T-helper 1 cell treated with Interleukin-12 subunit alpha and Interleukin-12 subunit beta and Interleukin-4 antibody, amounts not matched to agents 30 ng/mL and 1 ng/mL, for 36 hours (primary cell): ENCODE measurements at regions not wholly inside any gene's neighbourhood (a gene's known extent, or its start where the extent isn't known, plus 50 kb on each side); places are given as distances from the start of the nearest gene placed in this dataset.

ENCODE experiments used
- intact Hi-C: fragments of 100-400 bp; cut with micrococcal nuclease; formaldehyde crosslinking; loops from one replicate; pipeline ENCODE4 v1.15.1; 2024

- intact Hi-C loops, result loop anchor here (5.0 kb wide), 1 partner anchor 1637 kb away; no protein-coding TSS in a partner anchor
Measured at GRCh38 chr14:85079842-85080730, 449.9 kb upstream of the FLRT2 start.

GRCh38 chr14:85084344-85084743 is 445.6 kb upstream of the FLRT2 start:
- intact Hi-C loops, result no loop called here

- intact Hi-C loops, result no loop called here
Measured at GRCh38 chr14:85085981-85086380, 444.0 kb upstream of the FLRT2 start.

- intact Hi-C loops, result no loop called here
Measured at GRCh38 chr14:85087201-85087600, 442.7 kb upstream of the FLRT2 start.

GRCh38 chr14:85088192-85088591 is 441.8 kb upstream of the FLRT2 start:
- intact Hi-C loops, result no loop called here

- intact Hi-C loops, result no loop called here
Measured at GRCh38 chr14:85090681-85091080, 439.3 kb upstream of the FLRT2 start.

- intact Hi-C loops, result no loop called here
Measured at GRCh38 chr14:85093631-85094330, 436.2 kb upstream of the FLRT2 start.

GRCh38 chr14:85102591-85102990 is 427.4 kb upstream of the FLRT2 start:
- intact Hi-C loops, result no loop called here

GRCh38 chr14:85106506-85106905 is 423.4 kb upstream of the FLRT2 start:
- intact Hi-C loops, result no loop called here

- intact Hi-C loops, result no loop called here
Measured at GRCh38 chr14:85112762-85113161, 417.2 kb upstream of the FLRT2 start.

GRCh38 chr14:85115921-85116320 is 414.0 kb upstream of the FLRT2 start:
- intact Hi-C loops, result no loop called here

- intact Hi-C loops, result no loop called here
Measured at GRCh38 chr14:85118274-85118673, 411.7 kb upstream of the FLRT2 start.

GRCh38 chr14:85122690-85123089 is 407.3 kb upstream of the FLRT2 start:
- intact Hi-C loops, result no loop called here

GRCh38 chr14:85123755-85124154 is 406.2 kb upstream of the FLRT2 start:
- intact Hi-C loops, result no loop called here

GRCh38 chr14:85124631-85125290 is 405.2 kb upstream of the FLRT2 start:
- intact Hi-C loops, result no loop called here

GRCh38 chr14:85125291-85125670 is 404.7 kb upstream of the FLRT2 start:
- intact Hi-C loops, result no loop called here

GRCh38 chr14:85129921-85130320 is 400.0 kb upstream of the FLRT2 start:
- intact Hi-C loops, result no loop called here

- intact Hi-C loops, result no loop called here
Measured at GRCh38 chr14:85131226-85131922, 398.6 kb upstream of the FLRT2 start.

GRCh38 chr14:85142982-85143381 is 387.0 kb upstream of the FLRT2 start:
- intact Hi-C loops, result no loop called here

- intact Hi-C loops, result no loop called here
Measured at GRCh38 chr14:85146779-85147178, 383.2 kb upstream of the FLRT2 start.

GRCh38 chr14:85150166-85150565 is 379.8 kb upstream of the FLRT2 start:
- intact Hi-C loops, result no loop called here

- intact Hi-C loops, result no loop called here
Measured at GRCh38 chr14:85154714-85155113, 375.2 kb upstream of the FLRT2 start.
